Gastrocnemius medialis (tissue), 4 donors: ENCODE measurements at regions not wholly inside any gene's neighbourhood (a gene's known extent, or its start where the extent isn't known, plus 50 kb on each side); places are given as distances from the start of the nearest gene placed in this dataset.
A peak's percentile ranks its signal among the peaks of the same experiment; 100 is the strongest.

Experiments used
- ATAC-seq, 2 donors: fragments of 150-250 bp; one replicate each; pipeline ENCODE4 v1.9.1; 2016
- DNase-seq, 2 donors: peaks; one replicate each; pipeline ENCODE4 v3.0.0-alpha.2; 2019
- H3K27ac ChIP-seq, 4 donors: fragments of 200-600 bp; sonication (generic); 1 replicate in 1 of 4; 2 replicates in 3 of 4; pipeline ENCODE4 v1.5.1; 2016 to 2018; ENCODE audit warnings: mild to moderate bottlenecking in 2 of 4, moderate library complexity in 1 of 4
- H3K27me3 ChIP-seq, 3 donors: fragments of 200-600 bp; sonication (generic) in 2 of 3; 1 replicate in 1 of 3; 2 replicates in 2 of 3; pipeline versions ENCODE4 v1.5.1 to v1.6.0; 2016 to 2019; ENCODE audit warnings: mild to moderate bottlenecking in 1 of 3, moderate library complexity in 1 of 3
- H3K36me3 ChIP-seq, 2 donors: fragments of 200-600 bp; sonication (generic) in 1 of 2; one replicate each; pipeline ENCODE4 v1.5.1; 2017 to 2018
- H3K4me1 ChIP-seq, 2 donors: fragments of 200-600 bp; sonication (generic) in 1 of 2; one replicate each; pipeline ENCODE4 v1.5.1; 2016 to 2017; ENCODE audit warnings: mild to moderate bottlenecking in 2 of 2
- H3K4me3 ChIP-seq, 4 donors: fragments of 200-600 bp; sonication (generic) in 3 of 4; 1 replicate in 1 of 4; 2 replicates in 3 of 4; pipeline ENCODE4 v1.5.1; 2016 to 2019; ENCODE audit warnings: mild to moderate bottlenecking in 2 of 4
- H3K9me3 ChIP-seq, 3 donors: fragments of 200-600 bp; sonication (generic) in 2 of 3; 1 replicate in 1 of 3; 2 replicates in 2 of 3; pipeline ENCODE4 v1.5.1; 2016 to 2019
- CTCF ChIP-seq, 5 experiments: fragments of 450-650 bp in 3 of 5; fragments of 200-600 bp in 2 of 5; sonication (generic) in 2 of 5; IDR thresholded peaks in 4 of 5; conservative IDR thresholded peaks in 1 of 5; 1 replicate in 4 of 5; 2 replicates in 1 of 5; pipeline ENCODE4 v1.5.1; 2016 to 2019; ENCODE audit warnings: antibody characterized with exemption in 5 of 5, mild to moderate bottlenecking in 3 of 5, moderate library complexity in 3 of 5
- POLR2A ChIP-seq, 2 donors: fragments of 450-650 bp; IDR thresholded peaks; one replicate each; pipeline ENCODE4 v1.6.1; 2017; ENCODE audit warnings: antibody characterized with exemption in 2 of 2, mild to moderate bottlenecking in 2 of 2, moderate library complexity in 2 of 2
- in situ Hi-C, 4 donors: fragments of 200-750 bp; cut with MboI; loops; one replicate each; pipeline versions ENCODE4 v1.15.0 to v1.8.0; 2017; ENCODE audit warnings: low sequenced_read_pairs in 4 of 4
- intact Hi-C: fragments of 100-400 bp; cut with DNase I; formaldehyde crosslinking; loops from one replicate; pipeline ENCODE4 v1.15.1; 2023; ENCODE audit warnings: low total_unique reads

GRCh38 chr14:26974965-26975364, 377.1 kb upstream of the NOVA1 start:
- Histone ChIP-seq H3K27ac (no peak overlapping the region), H3K9me3 (no peaks in the 10 kb centered on the region), H3K36me3 (no peaks in the 10 kb centered on the region), H3K4me1 (no peaks in the 10 kb centered on the region), H3K4me3 (no peak overlapping the region), H3K27me3 (no peaks in the 10 kb centered on the region)
- TF ChIP-seq POLR2A (IDR thresholded peaks at IDR 0.05) = no peak
- no peak for TF ChIP-seq CTCF (IDR thresholded peaks at IDR 0.05 in 4 of 5, conservative IDR thresholded peaks at IDR 0.05 in 1 of 5)
- DNase-seq (no peak), ATAC-seq (no peak)
- intact Hi-C loops (no loop called here), in situ Hi-C loops (no loop called here)

- TF ChIP-seq POLR2A (IDR thresholded peaks at IDR 0.05) (no peak), CTCF (IDR thresholded peaks at IDR 0.05 in 4 of 5, conservative IDR thresholded peaks at IDR 0.05 in 1 of 5) (no peak)
- in situ Hi-C loops = no loop called here
- Histone ChIP-seq H3K27me3 (no peaks in the 10 kb centered on the region), H3K9me3 (no peaks in the 10 kb centered on the region), H3K4me3 (no peak overlapping the region), H3K36me3 (no peaks in the 10 kb centered on the region), H3K4me1 (no peaks in the 10 kb centered on the region), H3K27ac (no peak overlapping the region)
- no peak for DNase-seq
- intact Hi-C loops = no loop called here
- ATAC-seq = no peak
Observed at GRCh38 chr14:26982071-26982470, 384.2 kb upstream of the NOVA1 start.

- TF ChIP-seq CTCF (IDR thresholded peaks at IDR 0.05 in 4 of 5, conservative IDR thresholded peaks at IDR 0.05 in 1 of 5) (peak; percentile 16 to 47 (median 29)), POLR2A (IDR thresholded peaks at IDR 0.05) (no peak)
- no peaks in the 10 kb centered on the region for H3K27me3 ChIP-seq
- H3K27ac ChIP-seq = no peak overlapping the region
- in situ Hi-C loops = no loop called here
- no peaks in the 10 kb centered on the region for H3K9me3 ChIP-seq
- no peaks in the 10 kb centered on the region for H3K36me3 ChIP-seq
- ATAC-seq (peak in 1 of 2 donors; percentile 49), DNase-seq (peak; percentile 5 to 15)
- H3K4me1 ChIP-seq = no peaks in the 10 kb centered on the region
- no peak overlapping the region for H3K4me3 ChIP-seq
- intact Hi-C loops = no loop called here
Observed at GRCh38 chr14:26984311-26985177, 386.7 kb upstream of the NOVA1 start.

- no peaks in the 10 kb centered on the region for H3K9me3 ChIP-seq
- no peaks in the 10 kb centered on the region for H3K4me1 ChIP-seq
- in situ Hi-C loops = no loop called here
- no peak overlapping the region for H3K4me3 ChIP-seq
- H3K27ac ChIP-seq = no peak overlapping the region
- H3K27me3 ChIP-seq = no peaks in the 10 kb centered on the region
- intact Hi-C loops = no loop called here
- ATAC-seq = no peak
- no peaks in the 10 kb centered on the region for H3K36me3 ChIP-seq
- no peak for DNase-seq
- TF ChIP-seq POLR2A (IDR thresholded peaks at IDR 0.05) = no peak
- TF ChIP-seq CTCF (IDR thresholded peaks at IDR 0.05 in 4 of 5, conservative IDR thresholded peaks at IDR 0.05 in 1 of 5) = no peak
Observed at GRCh38 chr14:26987744-26988363, 390.0 kb upstream of the NOVA1 start.
